KMS-11 (cell line): ENCODE measurements at regions not wholly inside any gene's neighbourhood (a gene's known extent, or its start where the extent isn't known, plus 50 kb on each side); places are given as distances from the start of the nearest gene placed in this dataset.

Experiments used
- H2AFZ ChIP-seq: fragments of 200-600 bp; sonication (generic); 2 replicates; pipeline ENCODE4 v1.6.1; 2016; ENCODE audit warnings: antibody characterized with exemption, mixed run types, low read depth
- H3K27ac ChIP-seq: fragments of 200-600 bp; sonication (generic); 2 replicates; pipeline ENCODE4 v1.6.1; 2016; ENCODE audit warnings: mild to moderate bottlenecking, mixed run types
- H3K27me3 ChIP-seq: fragments of 200-600 bp; sonication (generic); 2 replicates; pipeline ENCODE4 v1.6.1; 2017; ENCODE audit warnings: mild to moderate bottlenecking, low read depth, mixed run types, moderate library complexity; ENCODE audit not compliant: insufficient read depth
- H3K36me3 ChIP-seq: fragments of 200-600 bp; sonication (generic); 2 replicates; pipeline ENCODE4 v1.6.1; 2017; ENCODE audit warnings: mild to moderate bottlenecking, mixed run types; ENCODE audit not compliant: insufficient read depth
- H3K4me1 ChIP-seq: fragments of 200-600 bp; sonication (generic); 2 replicates; pipeline ENCODE4 v1.6.1; 2016; ENCODE audit warnings: mild to moderate bottlenecking, low read depth, mixed run types; ENCODE audit not compliant: poor library complexity, severe bottlenecking
- H3K4me2 ChIP-seq: fragments of 200-600 bp; sonication (generic); 2 replicates; pipeline ENCODE4 v1.7.0; 2016; ENCODE audit warnings: mild to moderate bottlenecking, mixed run types
- H3K4me3 ChIP-seq: fragments of 200-600 bp; sonication (generic); IDR thresholded peaks from 2 replicates; pipeline ENCODE4 v1.6.1; 2017; ENCODE audit warnings: low read depth, low read length, mixed read lengths; ENCODE audit not compliant: insufficient read depth
- H3K79me2 ChIP-seq: fragments of 200-600 bp; sonication (generic); 2 replicates; pipeline ENCODE4 v1.6.1; 2016; ENCODE audit warnings: low read depth, mixed run types; ENCODE audit not compliant: insufficient read depth
- H3K9ac ChIP-seq: fragments of 200-600 bp; sonication (generic); 2 replicates; pipeline ENCODE4 v1.6.1; 2016; ENCODE audit warnings: mild to moderate bottlenecking, mixed run types
- H4K20me1 ChIP-seq: fragments of 200-600 bp; sonication (generic); 2 replicates; pipeline ENCODE4 v1.6.1; 2016; ENCODE audit warnings: mild to moderate bottlenecking, mixed run types; ENCODE audit not compliant: insufficient read depth
- TF ChIP-seq, protein P1 (sequence below): fragments of 200-600 bp; sonication (generic); conservative IDR thresholded peaks from 2 replicates; pipeline ENCODE4 v1.6.1; 2017; ENCODE audit warnings: low read depth, mild to moderate bottlenecking, antibody characterized with exemption, low read length, moderate library complexity, mixed read lengths

DNA sequence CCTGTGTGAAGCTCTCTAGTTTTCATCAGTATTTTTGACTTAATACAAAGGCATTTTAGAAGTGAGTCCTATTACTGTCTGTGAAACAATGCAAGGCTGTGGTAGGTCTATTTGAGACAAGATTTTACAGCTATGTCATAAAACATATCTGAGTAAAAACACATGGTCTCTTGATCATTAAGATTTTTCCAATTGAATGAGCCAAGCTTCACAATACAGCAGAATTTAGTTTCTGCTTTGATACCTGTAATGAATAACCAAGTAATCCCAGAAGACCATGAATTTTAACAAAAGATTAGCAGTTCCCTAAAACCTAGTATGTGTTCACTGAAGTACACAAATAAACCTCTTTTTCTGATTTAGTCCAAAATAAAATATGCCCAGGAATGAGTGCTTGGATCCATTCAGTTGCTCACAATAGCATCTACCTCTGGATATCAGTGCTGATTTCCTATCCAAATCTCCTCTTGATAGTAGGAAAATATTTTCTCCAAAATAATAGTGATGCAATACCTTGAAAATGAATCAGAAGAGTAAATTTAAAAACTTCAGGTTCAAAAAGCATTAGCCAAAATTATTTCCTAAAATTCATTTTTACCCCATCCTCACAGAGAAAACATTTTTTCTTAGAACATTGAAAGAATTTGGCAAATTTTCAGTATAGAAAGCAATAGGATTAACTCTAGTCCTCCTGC, 533.5 kb upstream of the SGCG start:
- H3K4me2 ChIP-seq = no peak overlapping the region
- H3K79me2 ChIP-seq = no peaks in the 10 kb centered on the region
- no peaks in the 10 kb centered on the region for H4K20me1 ChIP-seq
- H3K4me3 ChIP-seq = no peak overlapping the region
- no peak overlapping the region for H2AFZ ChIP-seq
- TF ChIP-seq, protein P1, sequence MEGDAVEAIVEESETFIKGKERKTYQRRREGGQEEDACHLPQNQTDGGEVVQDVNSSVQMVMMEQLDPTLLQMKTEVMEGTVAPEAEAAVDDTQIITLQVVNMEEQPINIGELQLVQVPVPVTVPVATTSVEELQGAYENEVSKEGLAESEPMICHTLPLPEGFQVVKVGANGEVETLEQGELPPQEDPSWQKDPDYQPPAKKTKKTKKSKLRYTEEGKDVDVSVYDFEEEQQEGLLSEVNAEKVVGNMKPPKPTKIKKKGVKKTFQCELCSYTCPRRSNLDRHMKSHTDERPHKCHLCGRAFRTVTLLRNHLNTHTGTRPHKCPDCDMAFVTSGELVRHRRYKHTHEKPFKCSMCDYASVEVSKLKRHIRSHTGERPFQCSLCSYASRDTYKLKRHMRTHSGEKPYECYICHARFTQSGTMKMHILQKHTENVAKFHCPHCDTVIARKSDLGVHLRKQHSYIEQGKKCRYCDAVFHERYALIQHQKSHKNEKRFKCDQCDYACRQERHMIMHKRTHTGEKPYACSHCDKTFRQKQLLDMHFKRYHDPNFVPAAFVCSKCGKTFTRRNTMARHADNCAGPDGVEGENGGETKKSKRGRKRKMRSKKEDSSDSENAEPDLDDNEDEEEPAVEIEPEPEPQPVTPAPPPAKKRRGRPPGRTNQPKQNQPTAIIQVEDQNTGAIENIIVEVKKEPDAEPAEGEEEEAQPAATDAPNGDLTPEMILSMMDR = no peak
- no peak overlapping the region for H3K27ac ChIP-seq
- H3K9ac ChIP-seq = no peak overlapping the region
- no peaks in the 10 kb centered on the region for H3K36me3 ChIP-seq
- no peaks in the 10 kb centered on the region for H3K4me1 ChIP-seq
- no peaks in the 10 kb centered on the region for H3K27me3 ChIP-seq

DNA sequence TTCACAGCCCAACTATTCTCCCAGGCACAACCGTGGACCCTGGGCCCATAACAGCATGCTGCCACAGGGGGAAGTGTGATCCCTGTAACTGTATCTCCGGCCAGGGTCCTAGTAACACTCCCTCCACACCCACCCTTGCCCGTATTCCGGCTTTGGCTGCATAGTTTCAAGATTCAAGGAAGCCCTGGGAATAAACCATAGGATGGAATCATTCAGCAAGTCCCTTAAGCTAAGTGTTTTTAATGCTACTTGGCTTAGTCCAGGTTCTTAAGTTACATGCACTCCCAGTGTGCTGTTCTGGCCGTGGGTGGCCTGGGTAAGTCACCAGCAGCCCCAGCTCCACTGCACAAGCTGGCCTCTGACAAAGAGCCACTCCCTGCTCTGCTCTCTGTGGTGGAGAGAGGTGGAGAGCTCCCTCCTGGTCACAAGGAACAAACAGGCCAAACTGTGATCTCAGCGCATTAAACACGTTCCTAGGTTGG, 532.4 kb upstream of the SGCG start:
- TF ChIP-seq, protein P1 = no peak
- Histone ChIP-seq H3K4me3 (no peak overlapping the region), H3K79me2 (no peaks in the 10 kb centered on the region), H2AFZ (no peak overlapping the region), H3K9ac (no peak overlapping the region), H3K4me2 (no peak overlapping the region), H4K20me1 (no peaks in the 10 kb centered on the region), H3K27me3 (no peaks in the 10 kb centered on the region), H3K27ac (no peak overlapping the region), H3K36me3 (no peaks in the 10 kb centered on the region), H3K4me1 (no peaks in the 10 kb centered on the region)

DNA sequence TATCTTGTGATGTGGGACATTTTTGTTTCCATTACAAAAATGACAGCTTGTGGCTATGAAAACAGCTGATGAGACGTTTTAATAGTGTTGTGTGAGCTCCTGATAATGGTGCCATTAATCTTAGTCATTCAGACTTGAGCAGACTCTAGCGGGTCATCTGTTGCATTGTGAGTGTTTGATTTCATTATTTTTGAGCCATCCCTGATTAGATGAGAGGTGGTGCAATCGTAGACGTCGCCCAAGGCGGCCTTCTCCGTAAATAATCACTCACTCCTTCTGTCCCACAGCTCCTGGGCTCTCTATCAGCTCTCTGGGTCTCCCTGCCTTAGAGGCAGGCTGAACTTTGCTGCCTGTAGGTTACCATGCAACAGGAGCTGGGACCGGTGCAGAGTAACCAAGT, 528.0 kb upstream of the SGCG start:
- no peaks in the 10 kb centered on the region for H3K27me3 ChIP-seq
- H3K4me2 ChIP-seq = no peak overlapping the region
- H3K36me3 ChIP-seq = no peaks in the 10 kb centered on the region
- no peaks in the 10 kb centered on the region for H3K79me2 ChIP-seq
- H3K4me1 ChIP-seq = no peaks in the 10 kb centered on the region
- no peak overlapping the region for H3K9ac ChIP-seq
- H2AFZ ChIP-seq = no peak overlapping the region
- H3K27ac ChIP-seq = no peak overlapping the region
- H4K20me1 ChIP-seq = no peaks in the 10 kb centered on the region
- H3K4me3 ChIP-seq = no peak overlapping the region
- TF ChIP-seq, protein P1 = no peak

- Histone ChIP-seq H3K79me2 (no peaks in the 10 kb centered on the region), H3K4me3 (no peak overlapping the region), H4K20me1 (no peaks in the 10 kb centered on the region), H3K27me3 (no peaks in the 10 kb centered on the region), H3K27ac (no peak overlapping the region), H3K9ac (no peak overlapping the region), H3K4me2 (no peak overlapping the region), H2AFZ (no peak overlapping the region), H3K36me3 (no peaks in the 10 kb centered on the region), H3K4me1 (no peaks in the 10 kb centered on the region)
- TF ChIP-seq, protein P1 = no peak
Observed at GRCh38 chr13:22653866-22654265, 526.9 kb upstream of the SGCG start.
